ENCODE measurements at regions not wholly inside any gene's neighbourhood (a gene's known extent, or its start where the extent isn't known, plus 50 kb on each side); places are given as distances from the start of the nearest gene placed in this dataset.

DNA sequence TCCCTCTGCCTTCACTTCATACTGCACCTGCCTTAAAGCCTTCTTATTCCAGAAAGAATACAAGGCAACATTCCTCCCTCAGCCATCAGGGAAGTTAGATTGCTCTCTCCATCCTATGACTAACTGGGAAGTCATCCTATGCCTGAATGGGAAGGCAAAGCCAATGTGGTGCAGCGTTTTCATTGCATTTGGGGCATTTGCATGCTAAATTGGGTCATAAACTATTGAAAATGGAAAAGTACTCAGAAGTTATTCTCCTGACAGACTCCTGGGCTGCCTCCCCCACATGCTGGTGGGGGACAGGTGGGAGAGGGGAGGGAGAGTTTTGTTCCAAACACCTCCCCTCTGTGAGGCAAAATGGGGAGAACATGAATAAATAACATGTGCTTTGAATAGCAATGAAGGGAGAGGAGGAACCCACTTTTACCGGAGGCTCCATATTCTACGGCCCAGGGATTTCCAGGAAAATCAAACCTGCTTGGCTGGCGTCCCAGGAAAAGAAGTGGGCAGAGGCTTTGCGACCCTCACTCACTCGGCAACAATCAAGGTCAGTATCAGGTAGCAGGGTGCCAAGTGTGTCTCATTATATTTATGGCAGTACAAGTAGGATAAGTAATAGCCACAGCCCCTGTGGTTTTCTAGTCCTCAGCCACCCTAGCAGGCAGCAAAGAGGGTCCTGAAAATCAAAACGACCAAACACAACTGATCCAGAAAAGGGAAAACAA lies 84.1 kb downstream of the BOD1L2 start:
- TF ChIP-seq, protein P1, sequence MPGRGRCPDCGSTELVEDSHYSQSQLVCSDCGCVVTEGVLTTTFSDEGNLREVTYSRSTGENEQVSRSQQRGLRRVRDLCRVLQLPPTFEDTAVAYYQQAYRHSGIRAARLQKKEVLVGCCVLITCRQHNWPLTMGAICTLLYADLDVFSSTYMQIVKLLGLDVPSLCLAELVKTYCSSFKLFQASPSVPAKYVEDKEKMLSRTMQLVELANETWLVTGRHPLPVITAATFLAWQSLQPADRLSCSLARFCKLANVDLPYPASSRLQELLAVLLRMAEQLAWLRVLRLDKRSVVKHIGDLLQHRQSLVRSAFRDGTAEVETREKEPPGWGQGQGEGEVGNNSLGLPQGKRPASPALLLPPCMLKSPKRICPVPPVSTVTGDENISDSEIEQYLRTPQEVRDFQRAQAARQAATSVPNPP (IDR thresholded peaks at IDR 0.05; ENCODE audit: borderline replicate concordance, insufficient read depth, insufficient read length): no peak
- TF ChIP-seq CHD2 (IDR thresholded peaks at IDR 0.05; ENCODE audit: low read depth, low read length) (no peak), FOSL1 (tag; conservative IDR thresholded peaks at IDR 0.05) (no peak), SAP30 (IDR thresholded peaks at IDR 0.05; ENCODE audit: borderline replicate concordance, insufficient read depth, low read depth, low read length, poor library complexity, severe bottlenecking) (no peak), HMG20B (CRISPR knock-in tag; IDR thresholded peaks at IDR 0.05) (no peak), MTA3 (IDR thresholded peaks at IDR 0.05; ENCODE audit: borderline replicate concordance) (no peak)
- TF ChIP-seq, protein P2, sequence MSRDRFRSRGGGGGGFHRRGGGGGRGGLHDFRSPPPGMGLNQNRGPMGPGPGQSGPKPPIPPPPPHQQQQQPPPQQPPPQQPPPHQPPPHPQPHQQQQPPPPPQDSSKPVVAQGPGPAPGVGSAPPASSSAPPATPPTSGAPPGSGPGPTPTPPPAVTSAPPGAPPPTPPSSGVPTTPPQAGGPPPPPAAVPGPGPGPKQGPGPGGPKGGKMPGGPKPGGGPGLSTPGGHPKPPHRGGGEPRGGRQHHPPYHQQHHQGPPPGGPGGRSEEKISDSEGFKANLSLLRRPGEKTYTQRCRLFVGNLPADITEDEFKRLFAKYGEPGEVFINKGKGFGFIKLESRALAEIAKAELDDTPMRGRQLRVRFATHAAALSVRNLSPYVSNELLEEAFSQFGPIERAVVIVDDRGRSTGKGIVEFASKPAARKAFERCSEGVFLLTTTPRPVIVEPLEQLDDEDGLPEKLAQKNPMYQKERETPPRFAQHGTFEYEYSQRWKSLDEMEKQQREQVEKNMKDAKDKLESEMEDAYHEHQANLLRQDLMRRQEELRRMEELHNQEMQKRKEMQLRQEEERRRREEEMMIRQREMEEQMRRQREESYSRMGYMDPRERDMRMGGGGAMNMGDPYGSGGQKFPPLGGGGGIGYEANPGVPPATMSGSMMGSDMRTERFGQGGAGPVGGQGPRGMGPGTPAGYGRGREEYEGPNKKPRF (IDR thresholded peaks at IDR 0.05; ENCODE audit: low read depth, low read length): no peak
- intact Hi-C loops (cut with micrococcal nuclease): no loop called here
- H3K27ac ChIP-seq (ENCODE audit: extremely low read depth, low read depth, low read length): no peak overlapping the region
- BruUV-seq (replicated peaks): no TSS peak
- DNase-seq (ENCODE audit: extremely low read depth in 1 of 4, low spot score in 3 of 4) (no peak), FAIRE-seq (no peak), ATAC-seq (no peak)
- H3K4me1 ChIP-seq (replicated peaks in 1 of 2; ENCODE audit: control insufficient read depth in 2 of 2, insufficient read depth in 2 of 2, low read length in 2 of 2): no peaks in the 10 kb centered on the region
- H3K4me2 ChIP-seq (ENCODE audit: insufficient read depth, low read length): no peak overlapping the region
- H3K9ac ChIP-seq (ENCODE audit: insufficient read depth in 1 of 2, low read depth in 2 of 2, low read length in 2 of 2): no peak overlapping the region
- POLR2A ChIA-PET: no interaction called here
- in situ Hi-C loops (cut with MboI): no loop called here
- H3K36me3 ChIP-seq (ENCODE audit: control insufficient read depth, insufficient read depth, low read length): no peaks in the 10 kb centered on the region
- H3K27me3 ChIP-seq (ENCODE audit: control insufficient read depth in 2 of 2, insufficient read depth in 2 of 2, low read length in 2 of 2): peaks cover 0 to 5% of the 10 kb centered on the region in 2 experiments; a peak in 2 of 5 replicates
- H2AFZ ChIP-seq (ENCODE audit: low read depth, low read length): no peak overlapping the region
- CTCF ChIA-PET (ENCODE audit: low intra/inter-chr PET ratio): no interaction called here
- 3% methylated on average over 4 of the region's 7 CpGs for WGBS (ENCODE audit: insufficient coverage, low coverage, missing lambda C conversion rate)
- no peak overlapping the region for H3K4me3 ChIP-seq
- H3K9me3 ChIP-seq (replicated peaks; ENCODE audit: control insufficient read depth, insufficient read depth, low read depth, low read length): no peaks in the 10 kb centered on the region
- H3K9me1 ChIP-seq (ENCODE audit: control insufficient read depth, insufficient read depth, low read length): no peaks in the 10 kb centered on the region
- H3K79me2 ChIP-seq (ENCODE audit: control insufficient read depth, insufficient read depth, low read length): no peaks in the 10 kb centered on the region
- H4K20me1 ChIP-seq (replicated peaks; ENCODE audit: control insufficient read depth, insufficient read depth, low read length): no peaks in the 10 kb centered on the region
